Smooth muscle cell (in vitro differentiated cells): ENCODE measurements at regions not wholly inside any gene's neighbourhood (a gene's known extent, or its start where the extent isn't known, plus 50 kb on each side); places are given as distances from the start of the nearest gene placed in this dataset.

ENCODE experiments used
- DNase-seq: peaks from one replicate; lab custom pipeline; 2025; ENCODE audit not compliant: unreplicated experiment; lab: John Stamatoyannopoulos, UW
- H2AFZ ChIP-seq: fragments of 200-600 bp; sonication (generic); 2 replicates; pipeline ENCODE4 v1.6.0; 2016; ENCODE audit warnings: antibody characterized with exemption, low read depth, mild to moderate bottlenecking
- H3F3A ChIP-seq: fragments of 200-600 bp; sonication (generic); 2 replicates; pipeline ENCODE4 v1.6.0; 2017; ENCODE audit warnings: antibody characterized with exemption, low read depth
- H3K27ac ChIP-seq: fragments of 200-600 bp; sonication (generic); 2 replicates; pipeline ENCODE4 v1.5.1; 2016; ENCODE audit warnings: low read depth, mild to moderate bottlenecking
- H3K27me3 ChIP-seq: fragments of 200-600 bp; sonication (generic); 2 replicates; pipeline ENCODE4 v1.6.1; 2016; ENCODE audit warnings: low read depth, mild to moderate bottlenecking
- H3K36me3 ChIP-seq: fragments of 200-600 bp; sonication (generic); 2 replicates; pipeline ENCODE4 v1.5.1; 2016; ENCODE audit warnings: low read depth
- H3K4me1 ChIP-seq: fragments of 200-600 bp; sonication (generic); 2 replicates; pipeline ENCODE4 v1.5.1; 2016; ENCODE audit warnings: low read depth
- H3K4me2 ChIP-seq: fragments of 200-600 bp; sonication (generic); 2 replicates; pipeline ENCODE4 v1.6.0; 2016; ENCODE audit warnings: mild to moderate bottlenecking
- H3K4me3 ChIP-seq: fragments of 200-600 bp; sonication (generic); 2 replicates; pipeline ENCODE4 v1.5.1; 2016; ENCODE audit warnings: mild to moderate bottlenecking
- H3K79me2 ChIP-seq: fragments of 200-600 bp; sonication (generic); 2 replicates; pipeline ENCODE4 v1.6.0; 2016; ENCODE audit warnings: low read depth, mild to moderate bottlenecking
- H3K9ac ChIP-seq: fragments of 200-600 bp; sonication (generic); 2 replicates; pipeline ENCODE4 v1.6.0; 2016; ENCODE audit warnings: low read depth
- H3K9me3 ChIP-seq: fragments of 200-600 bp; sonication (generic); replicated peaks from 2 replicates; pipeline ENCODE4 v1.5.1; 2016; ENCODE audit warnings: low read depth
- H4K20me1 ChIP-seq: fragments of 200-600 bp; sonication (generic); 2 replicates; pipeline ENCODE4 v1.6.0; 2016; ENCODE audit warnings: low read depth
- CTCF ChIP-seq: fragments of 200-600 bp; sonication (generic); IDR thresholded peaks from 2 replicates; pipeline ENCODE4 v1.5.1; 2017; ENCODE audit warnings: borderline replicate concordance, mild to moderate bottlenecking, antibody characterized with exemption; ENCODE audit not compliant: insufficient read depth, poor library complexity, severe bottlenecking
- WGBS: methylation state at CpG from one replicate; pipeline ENCODE4 v1.1.7; 2016; ENCODE audit warnings: low lambda C conversion rate; 5-methylcytosine and 5-hydroxymethylcytosine counted together

GRCh38 chr10:128851281-128851680 is 615.8 kb upstream of the MGMT start:
- no peak for DNase-seq
- Histone ChIP-seq H3K36me3 (no peaks in the 10 kb centered on the region), H3K4me1 (no peaks in the 10 kb centered on the region), H3K9me3 (no peaks in the 10 kb centered on the region), H3K79me2 (no peaks in the 10 kb centered on the region), H3K4me3 (no peak overlapping the region), H2AFZ (no peak overlapping the region), H3F3A (no peaks in the 10 kb centered on the region), H4K20me1 (no peaks in the 10 kb centered on the region), H3K27ac (no peak overlapping the region), H3K9ac (no peak overlapping the region), H3K27me3 (peaks cover 9% of the 10 kb centered on the region), H3K4me2 (no peak overlapping the region)
- 83% methylated on average over 2 of the region's 2 CpGs for WGBS
- TF ChIP-seq CTCF, result no peak

GRCh38 chr10:128851726-128852125 is 615.3 kb upstream of the MGMT start:
- H3K9ac ChIP-seq, result no peak overlapping the region
- no peak for TF ChIP-seq CTCF
- H3K4me3 ChIP-seq, result no peak overlapping the region
- no peak overlapping the region for H2AFZ ChIP-seq
- WGBS, result 92% methylated on average over 7 of the region's 7 CpGs
- no peaks in the 10 kb centered on the region for H3K9me3 ChIP-seq
- H3K36me3 ChIP-seq, result no peaks in the 10 kb centered on the region
- no peak overlapping the region for H3K27ac ChIP-seq
- no peak for DNase-seq
- H4K20me1 ChIP-seq, result no peaks in the 10 kb centered on the region
- H3K79me2 ChIP-seq, result no peaks in the 10 kb centered on the region
- peaks cover 9% of the 10 kb centered on the region for H3K27me3 ChIP-seq
- no peaks in the 10 kb centered on the region for H3F3A ChIP-seq
- H3K4me2 ChIP-seq, result no peak overlapping the region
- no peaks in the 10 kb centered on the region for H3K4me1 ChIP-seq

GRCh38 chr10:128852449-128852848 is 614.6 kb upstream of the MGMT start:
- TF ChIP-seq CTCF, result no peak
- 95% methylated on average over 11 of the region's 11 CpGs for WGBS
- Histone ChIP-seq H3K36me3 (no peaks in the 10 kb centered on the region), H2AFZ (no peak overlapping the region), H3K4me3 (no peak overlapping the region), H3K4me1 (no peaks in the 10 kb centered on the region), H3K9me3 (no peaks in the 10 kb centered on the region), H4K20me1 (no peaks in the 10 kb centered on the region), H3K9ac (no peak overlapping the region), H3K27ac (no peak overlapping the region), H3K79me2 (no peaks in the 10 kb centered on the region), H3F3A (no peaks in the 10 kb centered on the region), H3K27me3 (peaks cover 9% of the 10 kb centered on the region), H3K4me2 (no peak overlapping the region)
- no peak for DNase-seq

- no peak for DNase-seq
- H3K79me2 ChIP-seq, result no peaks in the 10 kb centered on the region
- H3K36me3 ChIP-seq, result no peaks in the 10 kb centered on the region
- no peak overlapping the region for H3K27ac ChIP-seq
- WGBS, result 94% methylated on average over 6 of the region's 6 CpGs
- no peak overlapping the region for H3K9ac ChIP-seq
- no peaks in the 10 kb centered on the region for H3K4me1 ChIP-seq
- H2AFZ ChIP-seq, result no peak overlapping the region
- no peaks in the 10 kb centered on the region for H4K20me1 ChIP-seq
- H3K27me3 ChIP-seq, result peaks cover 9% of the 10 kb centered on the region
- H3F3A ChIP-seq, result no peaks in the 10 kb centered on the region
- H3K9me3 ChIP-seq, result no peaks in the 10 kb centered on the region
- TF ChIP-seq CTCF, result no peak
- H3K4me2 ChIP-seq, result no peak overlapping the region
- no peak overlapping the region for H3K4me3 ChIP-seq
Observed at GRCh38 chr10:128852902-128853301, 614.1 kb upstream of the MGMT start.
